ENCODE measurements at regions not wholly inside any gene's neighbourhood (a gene's known extent, or its start where the extent isn't known, plus 50 kb on each side); places are given as distances from the start of the nearest gene placed in this dataset.

DNA sequence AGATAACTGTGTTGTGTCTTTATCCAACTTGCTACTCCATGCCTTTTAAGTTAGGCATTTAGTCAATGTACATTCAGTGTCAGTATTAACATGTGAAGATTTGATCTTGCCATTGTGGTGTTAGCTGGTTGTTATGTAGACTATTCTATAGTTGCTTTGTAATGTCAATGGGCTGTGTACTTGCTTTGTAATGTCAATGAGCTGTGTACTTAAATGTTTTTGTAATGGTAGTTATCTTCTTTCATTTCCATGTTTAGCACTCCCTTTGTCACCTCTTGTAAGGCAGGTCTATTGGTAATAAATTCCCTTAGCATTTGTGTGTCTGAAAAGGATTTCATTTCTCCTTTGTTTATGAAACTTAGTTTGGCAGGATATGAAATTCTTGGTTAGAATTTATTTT, 53.4 kb downstream of the MC4R start:
- H3K27ac ChIP-seq: no peak overlapping the region
- no peaks in the 10 kb centered on the region for H3K4me1 ChIP-seq
- DNase-seq (ENCODE audit: low spot score in 2 of 2): no peak
- H3K9me3 ChIP-seq: no peaks in the 10 kb centered on the region
- no peak overlapping the region for H3K4me3 ChIP-seq
- H3K27me3 ChIP-seq: no peaks in the 10 kb centered on the region
- TF ChIP-seq POLR2AphosphoS5 (IDR thresholded peaks at IDR 0.05) (no peak), EP300 (IDR thresholded peaks at IDR 0.05) (no peak), POLR2A (IDR thresholded peaks at IDR 0.05) (no peak)
- TF ChIP-seq, protein P1, sequence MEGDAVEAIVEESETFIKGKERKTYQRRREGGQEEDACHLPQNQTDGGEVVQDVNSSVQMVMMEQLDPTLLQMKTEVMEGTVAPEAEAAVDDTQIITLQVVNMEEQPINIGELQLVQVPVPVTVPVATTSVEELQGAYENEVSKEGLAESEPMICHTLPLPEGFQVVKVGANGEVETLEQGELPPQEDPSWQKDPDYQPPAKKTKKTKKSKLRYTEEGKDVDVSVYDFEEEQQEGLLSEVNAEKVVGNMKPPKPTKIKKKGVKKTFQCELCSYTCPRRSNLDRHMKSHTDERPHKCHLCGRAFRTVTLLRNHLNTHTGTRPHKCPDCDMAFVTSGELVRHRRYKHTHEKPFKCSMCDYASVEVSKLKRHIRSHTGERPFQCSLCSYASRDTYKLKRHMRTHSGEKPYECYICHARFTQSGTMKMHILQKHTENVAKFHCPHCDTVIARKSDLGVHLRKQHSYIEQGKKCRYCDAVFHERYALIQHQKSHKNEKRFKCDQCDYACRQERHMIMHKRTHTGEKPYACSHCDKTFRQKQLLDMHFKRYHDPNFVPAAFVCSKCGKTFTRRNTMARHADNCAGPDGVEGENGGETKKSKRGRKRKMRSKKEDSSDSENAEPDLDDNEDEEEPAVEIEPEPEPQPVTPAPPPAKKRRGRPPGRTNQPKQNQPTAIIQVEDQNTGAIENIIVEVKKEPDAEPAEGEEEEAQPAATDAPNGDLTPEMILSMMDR (IDR thresholded peaks at IDR 0.05): no peak
- no peaks in the 10 kb centered on the region for H3K36me3 ChIP-seq

DNA sequence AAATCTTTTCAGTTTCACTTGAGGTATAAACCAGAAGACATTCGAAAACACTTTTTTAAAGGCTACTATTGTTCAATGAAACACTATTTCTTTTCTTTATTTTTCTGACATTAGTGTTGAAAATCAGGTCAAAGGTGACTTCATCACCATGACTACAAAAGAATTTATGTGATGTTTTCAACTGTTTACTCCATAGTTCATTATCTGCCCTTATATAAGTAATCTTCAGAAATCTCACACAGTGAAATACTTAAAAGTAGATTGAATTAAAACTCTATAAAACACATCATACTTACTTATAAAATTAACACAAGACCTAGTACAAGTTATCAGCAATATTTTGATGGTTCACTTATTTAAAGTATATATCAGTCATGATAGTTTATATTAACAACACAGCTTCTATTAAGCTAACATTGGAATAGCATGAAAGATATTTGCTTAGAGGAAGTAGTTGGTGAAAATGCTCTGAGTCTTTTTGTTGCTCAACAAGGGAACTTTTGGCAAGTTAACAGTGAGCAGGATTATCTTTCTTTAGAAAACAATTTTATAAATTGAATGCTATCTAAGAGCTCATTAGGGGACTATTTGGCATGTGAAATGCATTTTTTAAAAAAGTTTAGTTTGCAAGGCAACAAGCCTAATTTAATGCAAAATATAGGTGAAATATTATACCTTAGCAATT, 60.8 kb downstream of the MC4R start:
- Histone ChIP-seq H3K27ac (no peak overlapping the region), H3K4me3 (no peak overlapping the region), H3K4me1 (no peaks in the 10 kb centered on the region), H3K36me3 (no peaks in the 10 kb centered on the region), H3K27me3 (no peaks in the 10 kb centered on the region), H3K9me3 (no peaks in the 10 kb centered on the region)
- no peak for DNase-seq (ENCODE audit: low spot score in 2 of 2)
- TF ChIP-seq POLR2A (IDR thresholded peaks at IDR 0.05): no peak
- TF ChIP-seq, protein P1 (IDR thresholded peaks at IDR 0.05): no peak
- no peak for TF ChIP-seq POLR2AphosphoS5 (IDR thresholded peaks at IDR 0.05)
- TF ChIP-seq EP300 (IDR thresholded peaks at IDR 0.05): no peak
- 73% methylated on average over 1 of the region's 1 CpG for WGBS

DNA sequence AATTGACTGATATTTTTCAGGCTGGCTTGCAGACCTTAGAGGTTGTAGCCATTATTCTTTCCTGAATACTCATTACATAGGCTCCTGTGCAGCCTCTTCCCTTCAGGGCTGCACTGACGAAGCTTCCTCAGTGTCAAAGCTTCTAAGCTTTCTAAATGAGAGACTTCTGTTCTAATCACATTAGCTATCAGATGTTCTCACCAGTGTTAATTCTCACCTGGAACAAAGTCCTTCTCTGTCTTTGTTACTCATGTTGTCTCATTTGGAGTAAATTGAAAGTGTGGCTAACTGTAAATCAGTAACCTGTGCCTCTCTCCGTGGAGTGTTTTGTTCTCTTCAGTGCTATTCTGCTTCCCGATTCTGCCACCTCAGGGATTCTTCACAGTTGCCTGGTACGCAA, 76.9 kb downstream of the MC4R start:
- no peaks in the 10 kb centered on the region for H3K4me1 ChIP-seq
- H3K36me3 ChIP-seq: no peaks in the 10 kb centered on the region
- no peaks in the 10 kb centered on the region for H3K9me3 ChIP-seq
- TF ChIP-seq, protein P1 (IDR thresholded peaks at IDR 0.05): no peak
- TF ChIP-seq EP300 (IDR thresholded peaks at IDR 0.05): no peak
- no peak for TF ChIP-seq POLR2AphosphoS5 (IDR thresholded peaks at IDR 0.05)
- no peak for TF ChIP-seq POLR2A (IDR thresholded peaks at IDR 0.05)
- no peak overlapping the region for H3K27ac ChIP-seq
- H3K27me3 ChIP-seq: no peaks in the 10 kb centered on the region
- H3K4me3 ChIP-seq: no peak overlapping the region
- 75% methylated on average over 4 of the region's 4 CpGs for WGBS
- DNase-seq (ENCODE audit: low spot score in 2 of 2): no peak

DNA sequence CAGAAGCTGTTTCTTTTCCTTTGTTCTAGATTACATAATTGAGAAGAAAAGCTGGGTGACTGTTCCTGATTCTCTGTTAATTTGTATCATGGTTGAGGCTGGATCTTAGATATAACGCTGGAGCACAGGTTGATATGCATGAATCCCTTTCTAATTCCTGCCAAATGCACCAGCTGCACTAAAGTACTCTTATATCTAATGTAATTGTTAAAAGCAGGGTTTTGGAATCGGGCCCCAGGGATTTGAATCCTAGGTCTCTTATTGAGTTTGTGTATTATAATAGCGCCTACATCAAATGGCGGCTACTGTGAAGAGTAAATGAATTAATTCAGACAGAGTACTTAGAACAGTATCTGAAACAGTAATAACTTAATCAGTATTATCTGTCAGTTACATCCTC, 80.4 kb downstream of the MC4R start:
- Histone ChIP-seq H3K36me3 (no peaks in the 10 kb centered on the region), H3K9me3 (no peaks in the 10 kb centered on the region), H3K4me3 (no peak overlapping the region), H3K27me3 (no peaks in the 10 kb centered on the region), H3K4me1 (no peaks in the 10 kb centered on the region), H3K27ac (no peak overlapping the region)
- WGBS: 88% methylated on average over 4 of the region's 4 CpGs
- DNase-seq (ENCODE audit: low spot score in 2 of 2): no peak
- TF ChIP-seq POLR2A (IDR thresholded peaks at IDR 0.05) (no peak), EP300 (IDR thresholded peaks at IDR 0.05) (no peak), POLR2AphosphoS5 (IDR thresholded peaks at IDR 0.05) (no peak)
- TF ChIP-seq, protein P1 (IDR thresholded peaks at IDR 0.05): no peak

DNA sequence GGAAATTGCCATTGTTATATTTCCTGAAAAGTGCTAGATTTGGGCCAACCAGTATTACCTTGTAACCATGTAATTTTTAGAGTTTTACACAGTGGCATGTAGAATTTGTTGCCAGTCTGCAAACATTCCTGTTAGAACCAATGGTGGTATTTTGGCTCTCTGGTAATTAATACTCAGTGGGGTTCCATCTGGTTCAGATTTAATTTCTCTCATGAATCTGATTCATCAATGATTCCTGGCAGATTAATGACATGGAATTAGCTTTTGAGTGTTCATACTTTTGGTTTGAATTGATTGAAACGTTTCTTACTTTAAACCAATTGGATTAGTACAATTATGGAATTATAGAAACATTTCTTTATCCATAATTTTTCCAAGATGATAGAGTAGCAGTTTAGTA, 93.2 kb downstream of the MC4R start:
- 45% methylated on average over 1 of the region's 1 CpG for WGBS
- TF ChIP-seq EP300 (IDR thresholded peaks at IDR 0.05) (no peak), POLR2A (IDR thresholded peaks at IDR 0.05) (no peak), POLR2AphosphoS5 (IDR thresholded peaks at IDR 0.05) (no peak)
- TF ChIP-seq, protein P1 (IDR thresholded peaks at IDR 0.05): no peak

More for the DNA sequence above, 93.2 kb downstream of the MC4R start:
- no peaks in the 10 kb centered on the region for H3K4me1 ChIP-seq
- no peaks in the 10 kb centered on the region for H3K9me3 ChIP-seq
- H3K4me3 ChIP-seq: no peak overlapping the region
- DNase-seq (ENCODE audit: low spot score in 2 of 2): no peak
- no peaks in the 10 kb centered on the region for H3K36me3 ChIP-seq
- no peaks in the 10 kb centered on the region for H3K27me3 ChIP-seq
- no peak overlapping the region for H3K27ac ChIP-seq

All from suprapubic skin (tissue), 4 donors.